Cerebellar cortex (tissue), 1 donor: ENCODE measurements at regions not wholly inside any gene's neighbourhood (a gene's known extent, or its start where the extent isn't known, plus 50 kb on each side); places are given as distances from the start of the nearest gene placed in this dataset.

Experiments used
- DNase-seq: peaks from one replicate; pipeline ENCODE4 v3.0.0-alpha.2; 2015; ENCODE audit warnings: low spot score

- DNase-seq: no peak
Observed at GRCh38 chr7:32346253-32346652, 143.9 kb downstream of the LSM5 start.

- DNase-seq: no peak
Observed at GRCh38 chr7:32336726-32337125, 153.5 kb downstream of the LSM5 start.

GRCh38 chr7:32335107-32335506 is 155.1 kb downstream of the LSM5 start:
- no peak for DNase-seq

DNA sequence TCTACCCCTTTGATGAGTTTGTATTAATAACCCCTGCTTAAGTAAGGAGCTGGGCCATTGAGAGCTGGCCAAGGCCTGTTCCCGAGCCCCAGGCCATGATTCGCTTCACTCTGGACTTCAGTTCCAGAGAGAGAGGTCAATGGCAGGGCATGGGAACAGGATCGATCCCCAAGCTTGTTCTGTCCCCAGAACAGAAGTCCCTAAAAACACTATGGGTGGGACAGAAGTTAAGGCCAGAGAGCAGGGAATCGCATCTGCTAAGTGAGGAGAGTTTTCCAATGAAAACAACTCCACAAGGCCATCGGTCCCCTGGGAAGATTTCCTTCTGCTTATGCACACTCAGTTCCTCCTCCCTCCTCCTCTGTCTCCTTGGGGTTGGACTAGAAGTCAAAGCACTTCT is 159.6 kb downstream of the LSM5 start:
- no peak for DNase-seq

DNA sequence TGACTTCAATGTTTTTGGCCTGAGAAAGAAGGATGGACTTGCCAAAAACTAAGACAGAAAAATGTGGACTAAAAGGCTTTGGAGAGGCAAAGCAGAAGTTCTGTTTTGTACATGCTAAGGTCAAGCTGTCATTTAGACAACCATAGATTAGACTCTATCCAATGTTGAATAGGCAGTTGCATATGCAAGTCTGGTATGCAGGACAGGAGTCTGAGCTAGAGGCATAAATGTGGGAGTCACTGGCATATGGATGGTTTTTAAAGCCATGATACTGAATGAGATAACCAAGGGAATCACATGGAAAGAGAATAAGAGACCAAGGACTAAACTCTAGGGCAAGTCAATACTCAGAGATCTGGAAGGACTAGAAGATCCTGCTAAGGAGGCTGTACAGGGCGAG is 164.1 kb downstream of the LSM5 start:
- DNase-seq: no peak

GRCh38 chr7:32323712-32324111 is 166.5 kb downstream of the LSM5 start:
- DNase-seq: no peak

- no peak for DNase-seq
Observed at GRCh38 chr7:32319012-32319382, 171.2 kb downstream of the LSM5 start.

DNA sequence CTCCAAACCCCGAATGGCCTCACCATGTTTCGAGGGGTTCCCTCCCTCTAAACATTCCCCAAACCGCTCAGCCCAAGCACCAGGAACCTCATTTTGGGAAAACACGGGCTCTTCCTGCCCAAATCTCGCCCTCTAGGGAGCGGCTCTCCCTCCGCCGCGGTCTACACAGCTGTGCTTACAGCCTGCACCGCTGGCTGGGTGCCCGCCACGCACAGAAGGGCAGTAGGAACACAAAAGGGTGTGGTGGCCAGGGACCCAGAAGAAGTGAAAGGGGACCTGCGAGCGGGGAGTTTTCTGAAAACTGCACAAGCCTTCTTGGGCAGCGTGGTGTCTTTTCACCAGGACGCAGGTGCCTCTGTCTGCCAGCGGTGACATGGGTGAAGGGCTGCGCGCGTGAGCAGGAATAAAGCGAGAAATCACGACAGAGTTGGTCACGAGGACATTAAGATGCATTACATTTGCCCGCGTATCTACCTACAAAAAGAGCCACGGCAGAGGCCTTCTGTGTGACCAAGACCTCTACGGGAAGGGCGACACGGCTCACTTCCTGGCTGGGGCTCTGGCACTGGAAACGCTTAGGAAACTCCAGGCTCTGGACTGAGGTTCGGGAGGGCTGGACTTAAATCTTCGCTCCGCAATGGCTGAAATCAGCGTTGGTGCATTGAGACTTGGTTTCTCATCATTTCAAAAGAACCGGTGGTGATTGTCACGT is 171.7 kb downstream of the LSM5 start:
- no peak for DNase-seq

GRCh38 chr7:32316839-32317238 is 173.3 kb downstream of the LSM5 start:
- no peak for DNase-seq

DNA sequence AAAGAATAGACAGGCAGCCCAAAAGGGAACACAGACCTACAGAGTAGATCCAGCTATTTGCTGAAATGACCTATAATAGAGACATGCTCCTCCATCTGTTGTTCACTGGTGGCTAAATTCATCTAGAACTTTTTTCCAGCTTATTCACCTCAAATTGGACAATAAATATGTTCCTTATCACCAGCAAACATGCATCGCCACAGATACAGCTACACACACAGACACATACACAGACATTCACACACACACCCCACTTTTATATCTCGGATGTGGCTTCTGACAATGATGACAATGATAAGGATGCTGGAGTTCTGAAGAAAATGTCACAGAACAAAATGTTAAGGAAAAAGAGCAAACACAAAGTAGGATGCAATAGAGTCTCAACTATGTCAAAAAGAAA is 175.4 kb downstream of the LSM5 start:
- DNase-seq: no peak

GRCh38 chr7:32301427-32301826 is 188.8 kb downstream of the LSM5 start:
- no peak for DNase-seq

DNA sequence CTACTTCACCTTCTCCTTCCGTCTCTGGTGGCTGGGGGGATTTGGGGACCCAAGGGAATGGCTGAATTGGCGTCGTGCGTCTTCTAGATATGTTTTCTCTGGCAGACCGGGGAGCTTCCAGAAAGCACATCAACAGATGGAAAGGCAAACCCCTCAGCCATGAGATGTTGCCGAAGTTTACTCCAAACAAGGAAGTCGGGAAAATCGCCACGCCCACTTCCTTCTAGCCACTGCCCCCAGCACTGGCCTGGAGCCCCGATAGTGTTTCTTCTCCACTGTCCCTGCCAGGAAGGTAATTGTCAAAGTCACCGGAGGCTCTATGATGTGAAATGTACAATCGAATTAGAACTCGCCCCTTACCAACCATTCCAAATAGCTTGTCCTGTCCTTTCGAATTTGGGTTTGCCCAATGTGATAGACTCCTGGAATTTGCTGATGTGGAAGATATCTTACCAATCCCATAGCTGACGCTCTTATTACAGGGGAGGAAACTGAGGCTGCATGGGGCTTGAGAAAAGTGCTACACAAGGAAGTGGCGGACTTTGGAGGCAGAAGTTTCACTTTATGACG is 191.0 kb downstream of the LSM5 start:
- DNase-seq: no peak

DNA sequence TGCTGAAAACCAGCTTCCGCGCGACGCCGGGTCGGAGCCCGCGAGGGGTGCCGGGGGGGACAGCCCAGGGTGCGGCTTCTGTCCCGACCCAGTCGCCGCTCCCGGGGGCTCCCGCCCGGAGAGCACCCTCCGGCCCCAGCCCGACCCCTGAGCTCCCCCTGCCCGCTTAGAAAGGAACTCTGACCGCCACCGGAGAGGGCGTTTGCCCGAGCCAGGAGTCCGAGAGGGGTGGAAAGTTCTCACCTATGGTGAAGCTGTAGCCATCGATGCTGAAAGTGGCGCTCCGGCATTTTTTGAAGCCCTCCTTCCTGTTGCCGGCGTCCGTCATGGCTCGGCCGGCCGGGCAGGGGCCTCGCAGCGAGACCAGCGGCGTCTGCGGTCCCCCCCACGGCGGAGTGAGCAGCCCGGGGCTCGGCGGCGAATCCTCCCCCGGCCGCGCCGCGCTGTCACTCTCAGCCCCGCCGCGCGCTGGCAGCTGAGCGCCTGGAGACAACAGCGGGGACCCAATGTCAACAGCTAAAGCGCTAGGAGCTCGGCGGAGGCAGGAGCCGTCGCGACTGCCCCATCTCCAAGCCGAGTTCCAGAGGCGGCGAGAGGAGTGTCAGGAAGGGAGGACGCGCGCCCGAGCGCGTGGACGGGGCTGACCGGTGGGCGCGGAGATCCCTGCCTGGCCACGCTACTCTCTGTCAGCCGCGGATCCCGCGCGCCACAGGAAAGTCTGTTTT is 191.6 kb downstream of the LSM5 start:
- DNase-seq: no peak

- no peak for DNase-seq
Observed at GRCh38 chr7:32293833-32294232, 196.3 kb downstream of the LSM5 start.

DNA sequence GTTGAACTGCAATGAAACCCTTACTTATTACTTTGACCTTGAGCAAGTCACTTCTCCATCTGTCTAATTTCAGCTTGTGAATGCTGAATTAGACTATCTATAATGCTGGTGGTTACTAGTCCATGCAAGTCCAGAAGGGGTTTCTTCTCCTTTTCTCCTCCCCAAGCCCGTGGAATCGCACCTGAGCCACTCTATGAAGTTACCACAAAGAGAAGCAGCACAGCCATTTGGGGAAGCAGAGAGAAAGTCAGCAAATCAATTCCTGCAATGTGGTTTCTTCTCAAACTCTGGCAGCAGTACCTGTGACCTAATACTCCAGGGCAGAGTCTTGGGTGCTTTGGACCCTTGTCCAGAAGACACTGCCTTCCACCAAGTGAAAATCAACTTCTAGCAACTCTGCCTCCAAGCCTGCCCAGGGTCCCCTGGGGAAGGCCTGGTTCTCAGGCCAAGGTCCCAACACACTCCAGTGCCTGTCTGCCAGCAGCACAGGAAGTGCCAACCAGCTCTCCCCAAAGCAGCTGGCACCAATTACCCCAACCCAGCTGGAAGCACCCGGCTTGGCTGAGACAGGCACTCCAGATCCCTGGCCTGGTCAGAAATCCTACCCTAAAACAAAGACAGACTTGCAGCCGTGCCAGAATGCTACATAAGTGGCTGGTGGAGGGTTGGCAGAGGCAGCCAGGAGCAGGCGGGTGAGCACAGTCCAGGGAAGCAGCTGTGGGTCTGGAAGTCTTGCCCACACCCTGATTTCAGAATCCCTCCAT is 200.3 kb downstream of the LSM5 start:
- DNase-seq: peak; percentile 83

DNA sequence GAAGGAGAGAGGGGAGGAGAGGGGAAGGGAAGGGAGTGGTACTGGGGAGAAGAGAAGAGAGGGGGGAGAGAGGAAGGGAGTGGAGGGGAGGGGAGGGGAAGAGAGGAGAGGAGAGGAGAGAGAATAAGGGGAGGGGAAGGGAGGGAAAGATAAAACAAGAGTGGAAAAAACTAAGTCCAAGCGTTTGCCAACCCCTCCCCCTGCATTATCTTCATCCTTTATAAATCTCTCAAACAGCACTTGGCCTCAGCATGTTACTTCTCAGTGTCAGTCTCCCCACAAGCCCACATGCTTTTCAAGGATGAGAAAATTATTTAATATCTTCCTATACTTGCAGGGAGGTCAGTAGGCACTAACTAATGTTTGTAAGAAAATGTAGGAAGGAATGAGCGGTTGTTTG is 204.5 kb downstream of the LSM5 start:
- DNase-seq: no peak

- no peak for DNase-seq
Observed at GRCh38 chr7:32283546-32283945, 206.6 kb downstream of the LSM5 start.

- DNase-seq: no peak
Observed at GRCh38 chr7:32279500-32279899, 209.3 kb upstream of the PDE1C start.

DNA sequence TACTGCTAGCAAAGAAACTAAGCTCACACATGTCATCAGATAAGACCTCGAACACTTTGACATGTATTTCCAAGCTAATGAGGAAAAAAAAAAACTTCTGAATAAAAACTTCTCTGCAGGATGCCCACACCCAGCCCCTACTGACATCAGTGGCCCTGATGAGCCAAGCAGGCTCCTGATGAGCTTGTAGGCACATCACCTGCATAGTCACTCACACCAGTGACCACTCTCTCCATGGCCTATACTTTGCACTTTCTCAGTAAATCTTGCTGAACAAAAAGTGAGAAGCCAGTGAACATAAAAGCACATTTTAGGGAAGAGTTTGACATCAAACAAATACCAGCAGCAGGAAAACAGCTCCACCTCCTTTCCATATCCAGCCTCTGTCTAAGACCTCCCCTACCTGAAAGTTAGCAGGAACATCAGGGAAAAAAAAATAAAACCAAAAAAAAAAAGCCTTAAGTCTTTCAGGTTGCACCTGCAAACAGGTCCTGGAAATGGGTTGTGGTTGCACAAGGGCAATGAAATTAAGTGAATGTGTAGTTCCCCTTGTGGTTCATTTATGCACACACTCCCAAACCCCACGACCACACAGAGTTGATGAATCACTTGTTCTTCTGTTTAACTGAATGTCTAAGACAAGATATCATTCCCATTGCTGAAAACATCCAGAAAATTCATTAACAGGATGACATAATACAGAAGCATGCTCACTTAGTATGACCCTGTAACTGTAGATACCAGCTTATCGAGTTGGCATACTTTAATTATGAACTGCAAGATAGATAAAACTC is 205.2 kb upstream of the PDE1C start:
- DNase-seq: no peak

GRCh38 chr7:32273297-32273696 is 203.1 kb upstream of the PDE1C start:
- no peak for DNase-seq

GRCh38 chr7:32266932-32267475 is 196.8 kb upstream of the PDE1C start:
- DNase-seq: no peak
